ENCODE measurements at regions not wholly inside any gene's neighbourhood (a gene's known extent, or its start where the extent isn't known, plus 50 kb on each side); places are given as distances from the start of the nearest gene placed in this dataset.
"Not testable (repeated sequence)": the region's sequence is repeated elsewhere in the genome, so short reads cannot be mapped to it uniquely, and the experiment has no call there.

GRCh38 chr5:91839233-91839632 lies 456.1 kb upstream of the ARRDC3 start:
- DNase-seq (ENCODE audit: low spot score), result no peak

GRCh38 chr5:91830361-91830953 lies 447.3 kb upstream of the ARRDC3 start:
- no peak for DNase-seq (ENCODE audit: low spot score)

- no peak for DNase-seq (ENCODE audit: low spot score)
Measured at GRCh38 chr5:91825618-91826017, 442.5 kb upstream of the ARRDC3 start.

GRCh38 chr5:91824406-91824805 lies 441.3 kb upstream of the ARRDC3 start:
- no peak for DNase-seq (ENCODE audit: low spot score)

- no peak for DNase-seq (ENCODE audit: low spot score)
Measured at GRCh38 chr5:91820874-91821273, 437.8 kb upstream of the ARRDC3 start.

- DNase-seq (ENCODE audit: low spot score), result no peak
Measured at GRCh38 chr5:91816681-91817080, 433.6 kb upstream of the ARRDC3 start.

- no peak for DNase-seq (ENCODE audit: low spot score)
Measured at GRCh38 chr5:91797576-91797975, 414.5 kb upstream of the ARRDC3 start.

- no peak for DNase-seq (ENCODE audit: low spot score)
Measured at GRCh38 chr5:91794856-91795548, 411.9 kb upstream of the ARRDC3 start.

GRCh38 chr5:91794455-91794854 lies 411.3 kb upstream of the ARRDC3 start:
- DNase-seq (ENCODE audit: low spot score), result no peak

GRCh38 chr5:91787718-91788117 lies 404.6 kb upstream of the ARRDC3 start:
- no peak for DNase-seq (ENCODE audit: low spot score)

- no peak for DNase-seq (ENCODE audit: low spot score)
Measured at GRCh38 chr5:91777671-91778070, 394.6 kb upstream of the ARRDC3 start.

- DNase-seq (ENCODE audit: low spot score), result no peak
Measured at GRCh38 chr5:91776249-91776648, 393.1 kb upstream of the ARRDC3 start.

GRCh38 chr5:91770400-91770799 lies 387.3 kb upstream of the ARRDC3 start:
- DNase-seq (ENCODE audit: low spot score), result no peak

GRCh38 chr5:91757383-91757782 lies 374.3 kb upstream of the ARRDC3 start:
- DNase-seq (ENCODE audit: low spot score), result not testable (repeated sequence)

GRCh38 chr5:91754990-91755389 lies 371.9 kb upstream of the ARRDC3 start:
- DNase-seq (ENCODE audit: low spot score), result no peak

GRCh38 chr5:91744470-91744869 lies 361.4 kb upstream of the ARRDC3 start:
- not testable (repeated sequence) for DNase-seq (ENCODE audit: low spot score)

GRCh38 chr5:91742550-91742949 lies 359.4 kb upstream of the ARRDC3 start:
- no peak for DNase-seq (ENCODE audit: low spot score)

GRCh38 chr5:91741764-91742505 lies 358.8 kb upstream of the ARRDC3 start:
- no peak for DNase-seq (ENCODE audit: low spot score)

- DNase-seq (ENCODE audit: low spot score), result no peak
Measured at GRCh38 chr5:91730026-91730425, 346.9 kb upstream of the ARRDC3 start.

- no peak for DNase-seq (ENCODE audit: low spot score)
Measured at GRCh38 chr5:91727463-91727862, 344.3 kb upstream of the ARRDC3 start.

- DNase-seq (ENCODE audit: low spot score), result no peak
Measured at GRCh38 chr5:91722736-91723467, 339.8 kb upstream of the ARRDC3 start.

- no peak for DNase-seq (ENCODE audit: low spot score)
Measured at GRCh38 chr5:91712718-91713117, 329.6 kb upstream of the ARRDC3 start.

GRCh38 chr5:91707521-91707841 lies 324.4 kb upstream of the ARRDC3 start:
- no peak for DNase-seq (ENCODE audit: low spot score)
